Embryonic facial prominence (tissue), 1 donor: ENCODE measurements at regions not wholly inside any gene's neighbourhood (a gene's known extent, or its start where the extent isn't known, plus 50 kb on each side); places are given as distances from the start of the nearest gene placed in this dataset.

Experiments
- DNase-seq: peaks from one replicate; pipeline ENCODE4 v3.0.0-alpha.2; 2016; ENCODE audit errors: extremely low spot score

DNA sequence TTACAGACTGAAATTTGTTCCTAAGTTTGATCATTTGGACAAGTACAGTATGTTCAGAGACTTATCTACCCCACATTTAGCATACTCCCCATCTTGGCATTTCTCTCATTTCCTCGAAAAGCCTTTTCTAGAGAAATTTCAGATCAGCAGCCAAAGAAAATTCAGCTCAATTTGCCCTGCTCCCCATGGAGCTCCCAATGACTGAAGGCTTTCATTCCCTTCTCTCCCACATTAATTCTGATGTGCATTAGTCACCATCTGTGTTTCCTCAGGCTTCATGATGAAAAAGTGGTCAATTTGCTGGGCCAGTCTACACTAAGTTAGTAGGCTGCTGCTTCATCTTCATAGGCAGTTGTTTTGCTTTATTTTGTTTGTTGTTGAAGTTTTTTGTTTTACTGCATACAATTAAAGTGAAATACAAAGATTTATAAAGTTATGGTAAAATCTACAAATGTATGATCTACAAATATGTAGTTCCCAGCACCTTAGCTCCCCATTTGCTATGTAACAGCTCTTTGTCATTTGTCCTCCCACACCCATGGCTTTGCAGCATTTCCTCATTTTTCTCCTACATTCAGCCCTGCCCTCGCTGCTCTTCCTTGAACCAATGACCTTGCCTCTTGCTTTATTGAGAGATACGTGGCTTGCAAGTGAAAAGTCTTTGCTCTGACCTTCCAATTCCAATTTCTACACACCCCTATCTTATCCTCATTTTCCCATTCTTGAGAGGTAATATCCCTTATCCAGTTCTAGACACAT is 193.9 kb downstream of the ANAPC10 start:
- DNase-seq = no peak

DNA sequence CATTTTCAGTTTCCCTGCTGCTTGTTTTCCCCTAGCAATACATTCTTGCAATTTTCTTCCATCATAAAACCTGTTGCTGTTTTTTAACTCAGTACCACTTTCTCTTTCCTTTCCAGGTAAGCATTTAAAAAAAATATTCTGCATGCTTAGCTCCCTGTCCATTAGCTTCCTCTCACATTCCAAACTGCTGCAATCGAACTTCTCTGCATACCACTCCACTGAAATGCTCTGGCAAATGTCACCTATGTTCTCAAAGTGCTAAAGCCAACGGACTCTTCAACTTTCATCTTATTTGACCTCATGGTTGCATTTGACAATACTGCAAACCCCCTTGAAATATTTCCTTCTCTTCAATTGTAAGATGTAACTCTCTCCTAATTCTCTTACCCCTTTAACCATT is 192.7 kb downstream of the ANAPC10 start:
- DNase-seq = no peak

DNA sequence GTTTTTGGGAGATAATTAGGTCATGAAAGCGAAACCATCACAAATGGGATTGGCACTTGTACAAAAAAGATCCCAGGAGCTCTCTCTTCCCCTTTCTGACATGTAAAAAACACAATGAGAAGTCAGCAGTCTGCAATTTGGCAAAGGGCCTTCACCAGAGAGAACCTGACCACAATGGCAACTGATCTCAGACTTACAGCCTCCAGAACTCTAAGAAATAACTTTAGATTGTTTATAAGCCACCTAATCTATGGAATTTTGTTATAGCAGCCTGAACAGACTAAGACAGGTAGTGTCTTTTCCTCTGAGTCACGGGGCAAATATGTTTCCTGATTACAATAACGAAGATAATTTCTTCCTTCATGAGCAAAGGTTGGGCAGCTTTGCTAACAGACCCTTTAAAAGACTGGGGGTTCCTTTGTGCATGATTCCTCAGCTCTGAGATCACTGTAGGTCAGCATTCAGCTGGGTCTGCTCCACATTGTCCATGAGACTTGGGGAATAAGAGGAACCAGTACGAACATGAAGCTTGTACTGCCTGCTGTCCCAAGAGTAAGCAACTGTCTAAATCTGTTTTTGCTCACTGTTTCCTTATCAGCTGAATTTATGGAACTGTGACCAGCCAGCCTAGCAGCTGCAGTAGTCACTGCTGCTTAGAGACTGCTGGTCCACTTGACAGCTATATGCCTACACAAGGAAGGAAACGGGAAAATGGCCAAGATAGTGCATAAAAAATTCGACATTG is 191.6 kb downstream of the ANAPC10 start:
- DNase-seq = no peak

DNA sequence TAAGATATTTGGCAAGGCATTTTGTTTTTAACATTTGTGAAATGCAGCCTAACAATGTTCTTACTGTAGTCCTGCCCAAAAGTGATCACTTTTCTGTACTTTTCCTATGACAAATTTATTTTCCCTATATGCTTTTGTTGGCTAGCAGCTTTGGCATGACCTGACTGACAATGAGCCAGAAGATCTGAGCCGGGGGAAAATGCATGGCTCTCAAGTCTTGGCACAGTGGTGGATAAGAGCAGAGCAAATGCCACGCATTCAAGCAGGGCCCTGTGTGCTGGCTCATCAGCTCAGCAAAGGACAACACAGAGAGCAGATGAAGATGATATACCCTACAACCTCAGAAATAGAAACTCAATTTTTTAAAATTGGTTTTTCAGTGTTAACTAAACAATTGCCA is 187.3 kb downstream of the ANAPC10 start:
- DNase-seq = no peak
